Kidney tubule cell (primary cell): ENCODE measurements at regions not wholly inside any gene's neighbourhood (a gene's known extent, or its start where the extent isn't known, plus 50 kb on each side); places are given as distances from the start of the nearest gene placed in this dataset.

ENCODE experiments used
- DNase-seq: peaks from one replicate; pipeline ENCODE4 v3.0.0-alpha.2; 2018; ENCODE audit warnings: low spot score

GRCh38 chr1:229210844-229211243 is 60.1 kb upstream of the RAB4A start:
- DNase-seq, result no peak

GRCh38 chr1:229213797-229214196 is 57.1 kb upstream of the RAB4A start:
- DNase-seq, result no peak

GRCh38 chr1:229217716-229218115 is 53.2 kb upstream of the RAB4A start:
- peak; percentile 48 for DNase-seq

- DNase-seq, result no peak
Observed at GRCh38 chr1:229218612-229219025, 52.3 kb upstream of the RAB4A start.

- DNase-seq, result no peak
Observed at GRCh38 chr1:229220163-229220846, 50.6 kb upstream of the RAB4A start.

- peak; percentile 55 for DNase-seq
Observed at GRCh38 chr1:229221106-229222019, 49.5 kb upstream of the RAB4A start.
